HEK293 (cell line): ENCODE measurements at regions not wholly inside any gene's neighbourhood (a gene's known extent, or its start where the extent isn't known, plus 50 kb on each side); places are given as distances from the start of the nearest gene placed in this dataset.

Source experiments
- CTCF ChIA-PET: fragments of 350-600 bp; formaldehyde crosslinking; extraction: SDS; loops from one replicate; lab custom pipeline; 2021; ENCODE audit warnings: antibody characterized with exemption; lab: Yijun Ruan, JAX
- POLR2A ChIA-PET: fragments of 300-600 bp; formaldehyde crosslinking; extraction: SDS; loops from one replicate; lab custom pipeline; 2020; ENCODE audit warnings: antibody characterized with exemption, inconsistent platforms; lab: Yijun Ruan, JAX
- H3K27ac ChIP-seq: fragments of 200-500 bp; sonication (Bioruptor generic); 2 replicates; pipeline ENCODE4 v1.5.1; 2014; ENCODE audit warnings: low read depth, low read length, control low read depth, inconsistent platforms; ENCODE audit errors: extremely low read depth
- H3K36me3 ChIP-seq, 2 experiments: fragments of 200-500 bp in 1 of 2; sonication (Bioruptor generic) in 1 of 2; 1 replicate in 1 of 2; 2 replicates in 1 of 2; pipeline ENCODE4 v1.5.1; 2014 to 2017; ENCODE audit warnings: inconsistent platforms in 2 of 2, low read length in 2 of 2; ENCODE audit not compliant: control insufficient read depth in 2 of 2, insufficient read depth in 1 of 2
- H3K4me1 ChIP-seq: fragments of 200-500 bp; sonication (Bioruptor generic); 2 replicates; pipeline ENCODE4 v1.5.1; 2014; ENCODE audit warnings: mild to moderate bottlenecking, low read length, inconsistent platforms; ENCODE audit not compliant: control insufficient read depth, insufficient read depth
- H3K4me3 ChIP-seq: 2 replicates; pipeline ENCODE4 v1.5.1; 2011; ENCODE audit warnings: low read depth, mild to moderate bottlenecking, control low read depth, low read length, moderate library complexity
- H3K9me3 ChIP-seq: fragments of 200-500 bp; sonication (Bioruptor generic); 2 replicates; pipeline ENCODE4 v1.5.1; 2014; ENCODE audit warnings: low read depth, low read length, inconsistent platforms; ENCODE audit not compliant: control insufficient read depth, insufficient read depth
- SCRT2 ChIP-seq: fragments of 450-650 bp; formaldehyde crosslinking; IDR thresholded peaks from 2 replicates; pipeline ENCODE4 v1.5.1; 2016; ENCODE audit warnings: missing biosample characterization, missing genetic modification characterization
- YY1 ChIP-seq: fragments of 450-650 bp; formaldehyde crosslinking; IDR thresholded peaks from 2 replicates; pipeline ENCODE4 v1.5.1; 2018; ENCODE audit warnings: missing biosample characterization, missing genetic modification characterization
- ZBTB10 ChIP-seq: fragments of 450-650 bp; formaldehyde crosslinking; IDR thresholded peaks from 2 replicates; pipeline ENCODE4 v1.5.1; 2016; ENCODE audit warnings: missing biosample characterization, missing genetic modification characterization
- ZNF140 ChIP-seq: fragments of 450-650 bp; formaldehyde crosslinking; IDR thresholded peaks from 2 replicates; pipeline ENCODE4 v1.5.1; 2016; ENCODE audit warnings: missing biosample characterization, missing genetic modification characterization
- ZNF16 ChIP-seq: fragments of 450-650 bp; formaldehyde crosslinking; IDR thresholded peaks from 2 replicates; pipeline ENCODE4 v1.5.1; 2016; ENCODE audit warnings: low read depth, missing biosample characterization, missing genetic modification characterization
- ZNF169 ChIP-seq: fragments of 450-650 bp; formaldehyde crosslinking; IDR thresholded peaks from 2 replicates; pipeline ENCODE4 v1.5.1; 2016; ENCODE audit warnings: missing biosample characterization, missing genetic modification characterization
- ZNF175 ChIP-seq: fragments of 450-650 bp; formaldehyde crosslinking; IDR thresholded peaks from 2 replicates; pipeline ENCODE4 v1.5.1; 2016; ENCODE audit warnings: missing biosample characterization, missing genetic modification characterization
- ZNF184 ChIP-seq: fragments of 450-650 bp; IDR thresholded peaks from 2 replicates; pipeline ENCODE4 v1.5.1; 2018; ENCODE audit warnings: missing biosample characterization, mild to moderate bottlenecking, missing genetic modification characterization
- ZNF211 ChIP-seq: fragments of 450-650 bp; formaldehyde crosslinking; IDR thresholded peaks from 2 replicates; pipeline ENCODE4 v1.5.1; 2016; ENCODE audit warnings: low read depth, missing biosample characterization, missing genetic modification characterization
- ZNF223 ChIP-seq: fragments of 450-650 bp; formaldehyde crosslinking; IDR thresholded peaks from 2 replicates; pipeline ENCODE4 v1.5.1; 2016; ENCODE audit warnings: missing biosample characterization, missing genetic modification characterization
- ZNF248 ChIP-seq: fragments of 450-650 bp; formaldehyde crosslinking; IDR thresholded peaks from 2 replicates; pipeline ENCODE4 v1.5.1; 2017; ENCODE audit warnings: missing biosample characterization, missing genetic modification characterization
- ZNF274 ChIP-seq, 2 experiments: fragments of 200-500 bp in 1 of 2; fragments of 450-650 bp in 1 of 2; sonication (Bioruptor generic) in 1 of 2; formaldehyde crosslinking in 1 of 2; IDR thresholded peaks; 2 replicates each; pipeline versions ENCODE4 v1.5.1 to v1.6.1; 2014 to 2016; ENCODE audit warnings: borderline replicate concordance in 1 of 2, inconsistent platforms in 1 of 2, low read length in 1 of 2, missing biosample characterization in 1 of 2, missing genetic modification characterization in 1 of 2
- ZNF311 ChIP-seq: fragments of 450-650 bp; formaldehyde crosslinking; IDR thresholded peaks from 2 replicates; pipeline ENCODE4 v1.5.1; 2017; ENCODE audit warnings: missing biosample characterization, missing genetic modification characterization, borderline replicate concordance
- ZNF394 ChIP-seq: fragments of 450-650 bp; formaldehyde crosslinking; IDR thresholded peaks from 2 replicates; pipeline ENCODE4 v1.5.1; 2016; ENCODE audit warnings: missing biosample characterization, missing genetic modification characterization, mild to moderate bottlenecking, moderate library complexity, borderline replicate concordance
- ZNF433 ChIP-seq: fragments of 450-650 bp; formaldehyde crosslinking; IDR thresholded peaks from 2 replicates; pipeline ENCODE4 v1.5.1; 2016; ENCODE audit warnings: missing biosample characterization, missing genetic modification characterization, low read depth
- ZNF488 ChIP-seq: fragments of 450-650 bp; formaldehyde crosslinking; IDR thresholded peaks from 2 replicates; pipeline ENCODE4 v1.5.1; 2016; ENCODE audit warnings: missing biosample characterization, missing genetic modification characterization
- ZNF521 ChIP-seq: fragments of 450-650 bp; formaldehyde crosslinking; IDR thresholded peaks from 2 replicates; pipeline ENCODE4 v1.5.1; 2017; ENCODE audit warnings: missing biosample characterization, mild to moderate bottlenecking, missing genetic modification characterization
- ZNF529 ChIP-seq: fragments of 450-650 bp; formaldehyde crosslinking; IDR thresholded peaks from 2 replicates; pipeline ENCODE4 v1.5.1; 2017; ENCODE audit warnings: missing genetic modification characterization, missing biosample characterization; ENCODE audit not compliant: insufficient replicate concordance
- ZNF610 ChIP-seq: fragments of 450-650 bp; formaldehyde crosslinking; IDR thresholded peaks from 2 replicates; pipeline ENCODE4 v1.5.1; 2016; ENCODE audit warnings: missing biosample characterization, missing genetic modification characterization, borderline replicate concordance
- ZNF658 ChIP-seq: fragments of 450-650 bp; formaldehyde crosslinking; IDR thresholded peaks from 2 replicates; pipeline ENCODE4; 2016; ENCODE audit warnings: missing biosample characterization, missing genetic modification characterization
- ZNF747 ChIP-seq: fragments of 450-650 bp; formaldehyde crosslinking; IDR thresholded peaks from 2 replicates; pipeline ENCODE4 v1.5.1; 2016; ENCODE audit warnings: missing biosample characterization, missing genetic modification characterization
- ZNF76 ChIP-seq: fragments of 450-650 bp; formaldehyde crosslinking; IDR thresholded peaks from 2 replicates; pipeline ENCODE4; 2016; ENCODE audit warnings: low read depth, missing biosample characterization, missing genetic modification characterization, borderline replicate concordance
- ZNF792 ChIP-seq: fragments of 450-650 bp; formaldehyde crosslinking; IDR thresholded peaks from 2 replicates; pipeline ENCODE4 v1.5.1; 2016; ENCODE audit warnings: missing biosample characterization, missing genetic modification characterization

DNA sequence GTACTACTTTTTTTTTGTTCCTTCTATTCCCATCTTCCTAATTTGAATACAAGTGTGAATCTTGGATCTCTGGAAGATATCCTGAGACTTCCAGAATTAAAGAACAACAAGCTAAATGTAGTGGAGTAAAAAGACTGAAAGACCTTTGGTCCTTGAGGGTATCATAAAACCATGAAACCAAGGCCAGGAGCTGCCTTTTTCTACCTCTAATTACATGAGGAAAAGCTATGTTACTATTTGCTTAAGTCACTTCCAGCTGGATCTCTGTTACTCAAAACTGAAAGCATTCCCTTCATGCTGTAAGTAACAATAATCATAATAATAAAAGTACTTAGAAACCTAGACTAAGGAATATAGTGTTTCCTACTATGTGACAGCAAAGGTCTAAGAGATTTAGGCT is 649.6 kb downstream of the KCTD16 start (continued):
- no peak for TF ChIP-seq ZNF610
- TF ChIP-seq YY1 (tag by site-specific recombination): no peak

DNA sequence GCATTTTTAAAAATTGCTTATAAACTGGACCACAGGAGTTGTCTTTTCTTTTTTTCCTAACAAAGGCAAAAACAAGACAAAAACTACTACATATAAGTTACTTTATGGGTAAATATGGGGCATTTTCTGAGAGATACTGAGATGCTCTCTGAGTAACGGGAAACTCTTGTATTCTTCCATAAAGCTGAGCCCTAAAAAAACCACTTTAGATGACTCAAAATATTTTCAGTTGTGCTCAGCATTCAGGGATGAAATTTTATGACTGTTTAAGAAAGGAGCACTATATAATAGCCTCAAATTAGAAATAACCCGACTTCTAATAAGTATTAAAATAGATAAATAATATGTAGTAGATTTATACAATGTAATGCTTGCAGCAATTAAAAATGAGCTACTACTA is 644.5 kb downstream of the KCTD16 start:
- ChIA-PET CTCF (no interaction called here), POLR2A (no interaction called here)
- TF ChIP-seq ZNF529 (tag by site-specific recombination): no peak
- no peak for TF ChIP-seq ZNF521 (tag by site-specific recombination)
- TF ChIP-seq ZNF747 (tag by site-specific recombination): no peak
- TF ChIP-seq ZNF223 (tag by site-specific recombination): no peak
- no peak for TF ChIP-seq ZNF169
- no peak for TF ChIP-seq ZNF211
- TF ChIP-seq ZBTB10 (tag by site-specific recombination): no peak
- no peak for TF ChIP-seq ZNF658 (tag by site-specific recombination)
- no peak for TF ChIP-seq ZNF433 (tag by site-specific recombination)
- TF ChIP-seq ZNF792 (tag by site-specific recombination): no peak
- no peak for TF ChIP-seq ZNF184 (tag by site-specific recombination)
- no peak for TF ChIP-seq ZNF76 (tag by site-specific recombination)
- TF ChIP-seq ZNF311 (tag by site-specific recombination): no peak
- no peak for TF ChIP-seq ZNF16 (tag by site-specific recombination)
- TF ChIP-seq ZNF140 (tag by site-specific recombination): no peak
- no peak for TF ChIP-seq ZNF394 (tag by site-specific recombination)
- TF ChIP-seq ZNF175: no peak
- no peak for TF ChIP-seq ZNF488 (tag by site-specific recombination)
- no peak for TF ChIP-seq ZNF248
- TF ChIP-seq ZNF274 (IDR thresholded peaks at IDR 0.05; ENCODE audit: low read length): no peak
- no peak for TF ChIP-seq ZNF274 (tag by site-specific recombination; IDR thresholded peaks at IDR 0.05; ENCODE audit: borderline replicate concordance)
- H3K9me3 ChIP-seq: no peaks in the 10 kb centered on the region
- no peaks in the 10 kb centered on the region for H3K36me3 ChIP-seq
- H3K27ac ChIP-seq: no peak overlapping the region
- H3K4me1 ChIP-seq: no peaks in the 10 kb centered on the region
- H3K4me3 ChIP-seq: no peak overlapping the region

DNA sequence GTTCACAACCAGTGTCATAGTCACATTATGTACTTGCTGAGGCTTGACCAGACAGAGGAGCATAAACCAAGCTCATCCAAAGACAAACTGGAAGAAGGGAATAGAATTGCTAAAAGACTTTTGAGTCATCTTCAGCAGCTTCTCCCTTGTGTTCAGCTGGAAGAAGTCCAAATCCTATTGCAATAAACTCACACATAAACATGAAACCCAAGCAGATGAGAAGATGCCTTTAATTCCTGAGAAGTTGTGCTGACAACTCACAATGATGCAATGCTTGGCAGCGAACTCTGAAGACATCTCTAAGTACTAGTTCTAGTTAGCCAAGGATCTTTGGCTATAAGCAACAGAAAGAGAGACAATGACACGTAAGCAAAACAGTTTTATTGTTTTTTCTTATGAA is 642.1 kb downstream of the KCTD16 start:
- ChIA-PET POLR2A (no interaction called here), CTCF (no interaction called here)
- no peak overlapping the region for H3K27ac ChIP-seq

More for the DNA sequence above, 642.1 kb downstream of the KCTD16 start:
- Histone ChIP-seq H3K9me3 (no peaks in the 10 kb centered on the region), H3K36me3 (no peaks in the 10 kb centered on the region), H3K4me1 (no peaks in the 10 kb centered on the region), H3K4me3 (no peak overlapping the region)
- TF ChIP-seq SCRT2 (tag by site-specific recombination): no peak
- TF ChIP-seq, all 188 proteins: peak for 0
